Astrocyte (in vitro differentiated cells and primary cell): ENCODE measurements at regions not wholly inside any gene's neighbourhood (a gene's known extent, or its start where the extent isn't known, plus 50 kb on each side); places are given as distances from the start of the nearest gene placed in this dataset.
A peak's percentile ranks its signal among the peaks of the same experiment; 100 is the strongest.

ENCODE experiments used
- DNase-seq: peaks from one replicate; pipeline ENCODE4 v3.0.0-alpha.2; 2010; ENCODE audit warnings: low read depth
- FAIRE-seq: peaks from 2 replicates; lab custom pipeline; 2011; peaks lifted over from hg19 to GRCh38; lab: Jason Lieb, UNC
- H2AFZ ChIP-seq: 2 replicates; pipeline ENCODE4 v1.6.0; 2012; ENCODE audit warnings: low read depth, low read length, inconsistent platforms
- H3K27ac ChIP-seq: 2 replicates; pipeline ENCODE4 v1.5.1; 2011; ENCODE audit warnings: low read depth, low read length, inconsistent platforms
- H3K27me3 ChIP-seq: 2 replicates; pipeline ENCODE4 v1.6.0; 2011; ENCODE audit warnings: low read length, inconsistent platforms; ENCODE audit not compliant: insufficient read depth
- H3K36me3 ChIP-seq: 2 replicates; pipeline ENCODE4 v1.5.1; 2011; ENCODE audit warnings: low read length, inconsistent platforms; ENCODE audit not compliant: insufficient read depth
- H3K4me1 ChIP-seq: 2 replicates; pipeline ENCODE4 v1.5.1; 2011; ENCODE audit warnings: low read length, inconsistent platforms; ENCODE audit not compliant: insufficient read depth
- H3K4me2 ChIP-seq: 2 replicates; pipeline ENCODE4 v1.6.0; 2012; ENCODE audit warnings: low read length, inconsistent platforms
- H3K4me3 ChIP-seq: 2 replicates; pipeline ENCODE4 v1.5.1; 2011; ENCODE audit warnings: low read depth, mild to moderate bottlenecking, low read length, inconsistent platforms; ENCODE audit not compliant: insufficient read depth
- H3K79me2 ChIP-seq: 2 replicates; pipeline ENCODE4 v1.6.0; 2012; ENCODE audit warnings: mild to moderate bottlenecking, low read length, inconsistent platforms; ENCODE audit not compliant: insufficient read depth
- H3K9ac ChIP-seq: 2 replicates; pipeline ENCODE4 v1.6.0; 2012; ENCODE audit warnings: mild to moderate bottlenecking, low read length, inconsistent platforms
- H3K9me3 ChIP-seq: 2 replicates; pipeline ENCODE4 v1.5.1; 2012; ENCODE audit warnings: low read depth, mild to moderate bottlenecking, low read length, inconsistent platforms; ENCODE audit not compliant: insufficient read depth
- H4K20me1 ChIP-seq: 2 replicates; pipeline ENCODE4 v1.6.0; 2012; ENCODE audit warnings: low read length, inconsistent platforms; ENCODE audit not compliant: insufficient read depth
- H3K27ac Mint-ChIP-seq: one replicate; pipeline ENCODE4 v1.8.0; 2021; ENCODE audit warnings: mild to moderate bottlenecking, mixed read lengths; ENCODE audit not compliant: unreplicated experiment
- H3K27me3 Mint-ChIP-seq: one replicate; pipeline ENCODE4 v1.8.0; 2021; ENCODE audit warnings: low read depth, mixed read lengths; ENCODE audit not compliant: unreplicated experiment
- H3K36me3 Mint-ChIP-seq: one replicate; pipeline ENCODE4 v1.8.0; 2021; ENCODE audit warnings: low read depth, mixed read lengths; ENCODE audit not compliant: unreplicated experiment
- H3K4me1 Mint-ChIP-seq: one replicate; pipeline ENCODE4 v1.8.0; 2021; ENCODE audit warnings: low read depth, mixed read lengths; ENCODE audit not compliant: unreplicated experiment
- H3K4me3 Mint-ChIP-seq: one replicate; pipeline ENCODE4 v1.8.0; 2021; ENCODE audit warnings: mild to moderate bottlenecking, moderate library complexity, mixed read lengths; ENCODE audit not compliant: unreplicated experiment
- H3K9me3 Mint-ChIP-seq: one replicate; pipeline ENCODE4 v1.8.0; 2021; ENCODE audit warnings: mild to moderate bottlenecking, mixed read lengths; ENCODE audit not compliant: unreplicated experiment
- CTCF ChIP-seq: IDR thresholded peaks from 2 replicates; pipeline ENCODE4 v1.5.1; 2011; ENCODE audit warnings: low read depth, mild to moderate bottlenecking, inconsistent platforms, low read length, moderate library complexity; ENCODE audit not compliant: insufficient read depth
- EZH2 ChIP-seq: IDR thresholded peaks from 2 replicates; pipeline ENCODE4 v1.6.1; 2012; ENCODE audit warnings: mild to moderate bottlenecking, low read length, inconsistent platforms; ENCODE audit not compliant: insufficient read depth

DNA sequence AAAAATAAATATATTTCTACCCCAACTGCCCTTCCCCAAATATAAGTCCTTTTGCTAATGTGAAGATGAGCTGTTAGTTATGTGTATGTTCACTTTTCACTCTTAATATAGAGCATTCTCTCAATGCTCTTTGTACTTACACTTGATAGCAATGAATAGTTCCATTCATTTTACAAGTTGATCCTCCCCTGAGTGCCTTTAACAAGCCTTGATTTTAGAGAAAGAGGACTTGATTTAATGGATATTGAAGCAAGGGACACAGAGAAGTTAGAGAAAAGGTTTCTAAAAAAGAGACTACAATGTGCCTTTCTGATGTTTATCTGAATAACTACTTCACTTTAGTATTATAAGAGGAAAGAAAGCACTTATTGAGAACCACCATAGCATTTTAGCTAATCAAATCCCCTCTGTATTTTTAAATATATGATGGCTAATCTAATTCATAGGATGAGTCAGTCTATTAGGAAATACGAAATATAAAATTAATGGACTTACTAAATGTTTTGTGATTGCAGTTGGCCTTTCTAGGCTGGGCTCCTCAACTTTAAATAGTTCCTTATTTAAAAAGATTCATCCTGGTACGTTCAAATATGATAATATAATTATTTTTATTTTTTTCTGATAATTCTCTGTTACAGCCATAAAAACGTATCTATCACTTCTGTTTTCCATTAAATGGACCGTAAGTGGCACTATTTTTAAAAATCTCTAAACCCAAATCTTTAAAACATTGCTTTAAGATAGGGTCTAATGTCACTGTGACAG is 1097.8 kb upstream of the SLC10A2 start:
- Mint-ChIP-seq H3K36me3 (no peaks in the 10 kb centered on the region), H3K4me1 (no peaks in the 10 kb centered on the region), H3K9me3 (no peaks in the 10 kb centered on the region), H3K27ac (no peak overlapping the region), H3K4me3 (no peak overlapping the region), H3K27me3 (no peaks in the 10 kb centered on the region)
- H4K20me1 ChIP-seq, result no peaks in the 10 kb centered on the region
- DNase-seq (no peak), FAIRE-seq (no peak)
- no peak overlapping the region for H3K27ac ChIP-seq
- no peak overlapping the region for H3K4me2 ChIP-seq
- no peak overlapping the region for H3K4me3 ChIP-seq
- no peaks in the 10 kb centered on the region for H3K27me3 ChIP-seq
- H3K36me3 ChIP-seq, result no peaks in the 10 kb centered on the region
- H3K79me2 ChIP-seq, result no peaks in the 10 kb centered on the region
- no peaks in the 10 kb centered on the region for H3K9me3 ChIP-seq
- no peaks in the 10 kb centered on the region for H3K4me1 ChIP-seq
- no peak overlapping the region for H2AFZ ChIP-seq
- no peak overlapping the region for H3K9ac ChIP-seq
- no peak for TF ChIP-seq EZH2
- no peak for TF ChIP-seq CTCF

DNA sequence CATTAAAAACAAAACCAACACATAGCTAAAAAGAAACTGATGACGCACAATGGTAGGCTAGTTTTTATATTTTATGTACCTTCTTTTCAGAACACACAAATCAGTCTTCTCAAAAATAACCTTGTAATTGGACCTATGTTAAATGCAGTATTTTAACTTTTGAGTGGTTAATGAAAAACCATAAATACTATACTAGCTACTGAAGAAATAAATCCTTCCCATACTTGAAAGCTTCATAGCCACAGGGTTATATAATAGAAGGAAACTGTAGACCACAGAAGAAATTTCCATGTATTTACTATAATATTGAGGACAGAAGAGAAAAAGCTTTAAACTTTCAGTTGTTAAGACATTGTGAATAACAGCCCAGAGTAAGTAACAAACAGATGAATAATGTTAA is 1094.3 kb upstream of the SLC10A2 start:
- DNase-seq (no peak), FAIRE-seq (no peak)
- Mint-ChIP-seq H3K27ac (no peak overlapping the region), H3K4me3 (no peak overlapping the region), H3K36me3 (no peaks in the 10 kb centered on the region), H3K27me3 (no peaks in the 10 kb centered on the region), H3K4me1 (no peaks in the 10 kb centered on the region), H3K9me3 (no peaks in the 10 kb centered on the region)
- no peaks in the 10 kb centered on the region for H3K36me3 ChIP-seq
- H3K4me3 ChIP-seq, result no peak overlapping the region
- no peaks in the 10 kb centered on the region for H3K27me3 ChIP-seq
- H3K9ac ChIP-seq, result no peak overlapping the region
- TF ChIP-seq EZH2 (no peak), CTCF (no peak)
- H2AFZ ChIP-seq, result no peak overlapping the region
- no peak overlapping the region for H3K4me2 ChIP-seq
- H3K79me2 ChIP-seq, result no peaks in the 10 kb centered on the region
- H3K9me3 ChIP-seq, result no peaks in the 10 kb centered on the region
- H3K4me1 ChIP-seq, result no peaks in the 10 kb centered on the region
- no peak overlapping the region for H3K27ac ChIP-seq
- H4K20me1 ChIP-seq, result no peaks in the 10 kb centered on the region

DNA sequence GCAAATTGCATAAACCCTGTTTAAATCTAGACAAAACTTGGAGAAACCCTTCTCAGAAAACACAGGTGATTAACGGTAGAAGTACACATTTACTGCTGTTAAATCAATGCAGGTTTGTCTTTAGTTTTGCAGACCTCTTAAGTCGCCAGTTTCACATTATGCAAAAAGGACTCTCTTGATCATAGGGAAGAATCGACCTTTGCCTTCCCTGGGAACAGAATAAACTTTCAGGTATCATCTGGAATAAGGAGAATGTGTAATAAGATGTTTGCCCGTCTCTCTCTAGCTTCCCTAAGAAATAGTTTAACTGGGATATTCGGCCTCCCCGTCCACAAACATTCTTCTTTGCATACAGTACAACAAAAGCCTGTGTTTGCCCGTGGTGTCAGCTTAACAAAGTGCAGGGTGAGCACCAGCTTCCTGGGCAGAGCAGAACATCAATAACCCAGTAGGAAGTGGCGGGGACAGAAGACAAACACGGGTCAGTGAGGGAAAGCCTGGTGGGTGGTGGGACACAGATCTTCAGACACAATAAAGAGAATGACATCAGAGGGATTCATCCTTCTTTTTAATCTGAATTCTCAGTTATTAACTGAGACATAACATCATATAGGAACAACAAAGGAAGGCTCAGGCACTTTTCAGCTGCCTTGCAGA is 1077.7 kb upstream of the SLC10A2 start:
- H3K9ac ChIP-seq, result no peak overlapping the region
- TF ChIP-seq EZH2 (no peak), CTCF (no peak)
- DNase-seq, result peak; percentile 2
- no peak overlapping the region for H3K27ac Mint-ChIP-seq
- peak overlapping the region; percentile 3 for H3K4me2 ChIP-seq
- no peaks in the 10 kb centered on the region for H3K27me3 Mint-ChIP-seq
- H4K20me1 ChIP-seq, result no peaks in the 10 kb centered on the region
- H3K4me3 ChIP-seq, result no peak overlapping the region
- H3K4me1 Mint-ChIP-seq, result no peaks in the 10 kb centered on the region
- H3K27ac ChIP-seq, result no peak overlapping the region
- no peaks in the 10 kb centered on the region for H3K36me3 ChIP-seq
- H3K79me2 ChIP-seq, result no peaks in the 10 kb centered on the region
- peak overlapping the region; percentile 42 for H2AFZ ChIP-seq
- H3K4me1 ChIP-seq, result peaks cover 5% of the 10 kb centered on the region
- no peaks in the 10 kb centered on the region for H3K27me3 ChIP-seq
- no peak overlapping the region for H3K4me3 Mint-ChIP-seq
- H3K9me3 ChIP-seq, result no peaks in the 10 kb centered on the region
- H3K9me3 Mint-ChIP-seq, result peaks cover 6% of the 10 kb centered on the region
- H3K36me3 Mint-ChIP-seq, result no peaks in the 10 kb centered on the region
- FAIRE-seq, result no peak
